ENCODE measurements at regions not wholly inside any gene's neighbourhood (a gene's known extent, or its start where the extent isn't known, plus 50 kb on each side); places are given as distances from the start of the nearest gene placed in this dataset.
"Not testable (repeated sequence)": the region's sequence is repeated elsewhere in the genome, so short reads cannot be mapped to it uniquely, and the experiment has no call there.

DNA sequence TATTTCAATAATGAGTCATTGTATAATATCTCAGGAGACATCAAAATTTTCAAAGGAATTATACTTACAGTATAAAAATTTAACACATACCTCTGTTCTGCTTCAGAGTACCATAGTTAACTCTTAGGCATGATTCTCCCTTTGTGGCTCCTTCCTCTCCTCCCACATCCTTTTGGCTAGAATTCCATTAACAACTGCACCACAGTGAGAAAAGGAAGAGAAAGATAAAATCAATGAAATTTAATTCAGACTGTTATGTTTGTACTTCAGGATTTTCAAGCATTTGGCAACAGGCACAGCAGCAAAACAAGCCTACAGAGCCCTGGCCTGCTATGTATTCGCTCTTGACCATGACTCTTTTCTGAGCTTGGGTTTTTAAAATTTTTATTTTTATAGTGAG lies 57.2 kb upstream of the SGIP1 start:
- H3K4me3 ChIP-seq = no peak overlapping the region
- no peaks in the 10 kb centered on the region for H3K4me1 ChIP-seq
- no peak overlapping the region for H3K9ac ChIP-seq (ENCODE audit: low read depth in 2 of 2, low read length in 2 of 2)
- TF ChIP-seq, protein P1, sequence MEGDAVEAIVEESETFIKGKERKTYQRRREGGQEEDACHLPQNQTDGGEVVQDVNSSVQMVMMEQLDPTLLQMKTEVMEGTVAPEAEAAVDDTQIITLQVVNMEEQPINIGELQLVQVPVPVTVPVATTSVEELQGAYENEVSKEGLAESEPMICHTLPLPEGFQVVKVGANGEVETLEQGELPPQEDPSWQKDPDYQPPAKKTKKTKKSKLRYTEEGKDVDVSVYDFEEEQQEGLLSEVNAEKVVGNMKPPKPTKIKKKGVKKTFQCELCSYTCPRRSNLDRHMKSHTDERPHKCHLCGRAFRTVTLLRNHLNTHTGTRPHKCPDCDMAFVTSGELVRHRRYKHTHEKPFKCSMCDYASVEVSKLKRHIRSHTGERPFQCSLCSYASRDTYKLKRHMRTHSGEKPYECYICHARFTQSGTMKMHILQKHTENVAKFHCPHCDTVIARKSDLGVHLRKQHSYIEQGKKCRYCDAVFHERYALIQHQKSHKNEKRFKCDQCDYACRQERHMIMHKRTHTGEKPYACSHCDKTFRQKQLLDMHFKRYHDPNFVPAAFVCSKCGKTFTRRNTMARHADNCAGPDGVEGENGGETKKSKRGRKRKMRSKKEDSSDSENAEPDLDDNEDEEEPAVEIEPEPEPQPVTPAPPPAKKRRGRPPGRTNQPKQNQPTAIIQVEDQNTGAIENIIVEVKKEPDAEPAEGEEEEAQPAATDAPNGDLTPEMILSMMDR (IDR thresholded peaks at IDR 0.05) = no peak
- intact Hi-C loops (cut with DNase I) = no loop called here
- no peak for DNase-seq
- no peaks in the 10 kb centered on the region for H3K36me3 ChIP-seq
- no peak overlapping the region for H3K27ac ChIP-seq
- H3K27me3 ChIP-seq = no peaks in the 10 kb centered on the region
- no peaks in the 10 kb centered on the region for H3K9me3 ChIP-seq

DNA sequence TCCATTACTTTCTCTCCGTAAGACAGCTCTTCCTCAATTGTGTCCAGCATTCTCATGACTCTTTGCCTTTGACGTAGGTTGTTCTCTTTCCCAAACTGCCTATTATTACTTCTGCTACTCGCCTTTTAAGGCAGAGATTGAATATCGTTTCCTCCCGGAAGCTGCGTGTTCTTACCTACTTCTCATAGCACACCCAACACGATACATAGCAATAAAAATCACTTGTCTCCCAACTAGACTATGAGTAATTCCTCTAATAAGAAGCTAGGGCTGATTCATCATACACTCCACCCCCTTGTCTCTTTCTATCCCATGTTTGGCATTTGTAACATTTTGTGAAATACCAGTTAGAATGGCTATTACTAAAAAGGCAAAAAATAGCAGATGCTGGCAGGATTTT lies 55.8 kb upstream of the SGIP1 start:
- H3K9ac ChIP-seq (ENCODE audit: low read depth in 2 of 2, low read length in 2 of 2) = no peak overlapping the region
- H3K27ac ChIP-seq = no peak overlapping the region
- no peaks in the 10 kb centered on the region for H3K27me3 ChIP-seq
- TF ChIP-seq, protein P1 (IDR thresholded peaks at IDR 0.05) = no peak
- no peak overlapping the region for H3K4me3 ChIP-seq
- H3K36me3 ChIP-seq = no peaks in the 10 kb centered on the region
- H3K4me1 ChIP-seq = no peaks in the 10 kb centered on the region
- intact Hi-C loops (cut with DNase I) = no loop called here
- H3K9me3 ChIP-seq = no peaks in the 10 kb centered on the region
- no peak for DNase-seq

DNA sequence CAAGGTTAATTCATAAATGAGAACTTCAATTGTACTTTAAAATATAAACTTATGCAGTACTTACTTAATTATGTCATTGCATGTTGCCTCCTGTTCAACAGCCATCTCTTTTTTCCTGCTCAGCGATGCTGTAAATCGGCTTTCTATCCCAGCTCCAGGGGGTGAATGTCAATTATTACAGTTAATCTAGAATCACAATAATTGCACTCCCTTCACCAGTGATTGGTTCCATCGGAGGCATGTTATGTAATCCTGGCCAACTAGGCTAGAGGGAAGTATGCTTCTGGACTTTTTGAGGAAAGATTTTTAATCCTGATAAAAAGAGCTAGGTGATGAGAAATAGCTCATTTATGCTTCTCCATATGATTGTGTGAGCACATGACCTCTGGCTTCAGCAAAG lies 53.8 kb upstream of the SGIP1 start:
- TF ChIP-seq, protein P1 (IDR thresholded peaks at IDR 0.05) = no peak
- intact Hi-C loops (cut with DNase I) = no loop called here
- Histone ChIP-seq H3K9ac (ENCODE audit: low read depth in 2 of 2, low read length in 2 of 2) (no peak overlapping the region), H3K36me3 (no peaks in the 10 kb centered on the region), H3K9me3 (no peaks in the 10 kb centered on the region), H3K27me3 (no peaks in the 10 kb centered on the region), H3K4me3 (no peak overlapping the region), H3K27ac (no peak overlapping the region), H3K4me1 (no peaks in the 10 kb centered on the region)
- no peak for DNase-seq

DNA sequence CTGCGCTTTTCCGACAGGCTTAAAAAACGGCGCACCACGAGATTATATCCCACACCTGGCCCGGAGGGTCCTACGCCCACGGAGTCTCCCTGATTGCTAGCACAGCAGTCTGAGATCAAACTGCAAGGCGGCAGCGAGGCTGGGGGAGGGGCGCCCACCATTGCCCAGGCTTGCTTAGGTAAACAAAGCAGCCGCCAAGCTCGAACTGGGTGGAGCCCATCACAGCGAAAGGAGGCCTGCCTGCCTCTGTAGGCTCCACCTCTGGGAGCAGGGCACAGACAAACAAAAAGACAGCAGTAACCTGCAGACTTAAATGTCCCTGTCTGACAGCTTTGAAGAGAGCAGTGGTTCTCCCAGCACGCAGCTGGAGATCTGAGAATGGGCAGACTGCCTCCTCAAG lies 52.7 kb upstream of the SGIP1 start:
- H3K9ac ChIP-seq (ENCODE audit: low read depth in 2 of 2, low read length in 2 of 2); H3K27ac ChIP-seq; DNase-seq; H3K4me1 ChIP-seq; H3K9me3 ChIP-seq; H3K27me3 ChIP-seq; intact Hi-C loops (cut with DNase I); H3K36me3 ChIP-seq; H3K4me3 ChIP-seq: not testable (repeated sequence)
